Suprapubic skin (tissue), 4 donors: ENCODE measurements at regions not wholly inside any gene's neighbourhood (a gene's known extent, or its start where the extent isn't known, plus 50 kb on each side); places are given as distances from the start of the nearest gene placed in this dataset.

Experiments used
- POLR2A ChIP-seq, 2 donors: fragments of 450-650 bp; IDR thresholded peaks; one replicate each; pipeline ENCODE4 v1.6.1; 2017; ENCODE audit warnings: antibody characterized with exemption in 2 of 2, mild to moderate bottlenecking in 2 of 2, moderate library complexity in 2 of 2
- POLR2AphosphoS5 ChIP-seq, 3 donors: sonication (generic); formaldehyde crosslinking; IDR thresholded peaks; one replicate each; pipeline ENCODE4 v1.6.1; 2017; ENCODE audit warnings: antibody characterized with exemption in 3 of 3
- TF ChIP-seq, protein P1 (sequence below), 2 donors: fragments of 200-600 bp in 1 of 2; fragments of 450-650 bp in 1 of 2; sonication (generic) in 1 of 2; IDR thresholded peaks; one replicate each; pipeline ENCODE4 v1.5.1; 2016 to 2019; ENCODE audit warnings: antibody characterized with exemption in 2 of 2, mild to moderate bottlenecking in 1 of 2, moderate library complexity in 1 of 2

GRCh38 chr13:22219709-22220108, 548.8 kb downstream of the FGF9 start:
- TF ChIP-seq POLR2A (IDR thresholded peaks at IDR 0.05) (no peak), POLR2AphosphoS5 (IDR thresholded peaks at IDR 0.05) (no peak)
- TF ChIP-seq, protein P1, sequence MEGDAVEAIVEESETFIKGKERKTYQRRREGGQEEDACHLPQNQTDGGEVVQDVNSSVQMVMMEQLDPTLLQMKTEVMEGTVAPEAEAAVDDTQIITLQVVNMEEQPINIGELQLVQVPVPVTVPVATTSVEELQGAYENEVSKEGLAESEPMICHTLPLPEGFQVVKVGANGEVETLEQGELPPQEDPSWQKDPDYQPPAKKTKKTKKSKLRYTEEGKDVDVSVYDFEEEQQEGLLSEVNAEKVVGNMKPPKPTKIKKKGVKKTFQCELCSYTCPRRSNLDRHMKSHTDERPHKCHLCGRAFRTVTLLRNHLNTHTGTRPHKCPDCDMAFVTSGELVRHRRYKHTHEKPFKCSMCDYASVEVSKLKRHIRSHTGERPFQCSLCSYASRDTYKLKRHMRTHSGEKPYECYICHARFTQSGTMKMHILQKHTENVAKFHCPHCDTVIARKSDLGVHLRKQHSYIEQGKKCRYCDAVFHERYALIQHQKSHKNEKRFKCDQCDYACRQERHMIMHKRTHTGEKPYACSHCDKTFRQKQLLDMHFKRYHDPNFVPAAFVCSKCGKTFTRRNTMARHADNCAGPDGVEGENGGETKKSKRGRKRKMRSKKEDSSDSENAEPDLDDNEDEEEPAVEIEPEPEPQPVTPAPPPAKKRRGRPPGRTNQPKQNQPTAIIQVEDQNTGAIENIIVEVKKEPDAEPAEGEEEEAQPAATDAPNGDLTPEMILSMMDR (IDR thresholded peaks at IDR 0.05): no peak
